T-helper 1 cell treated with Interleukin-12 subunit alpha and Interleukin-12 subunit beta and Interleukin-4 antibody, amounts not matched to agents 30 ng/mL and 1 ng/mL, for 36 hours (primary cell): ENCODE measurements at regions not wholly inside any gene's neighbourhood (a gene's known extent, or its start where the extent isn't known, plus 50 kb on each side); places are given as distances from the start of the nearest gene placed in this dataset.
"Not testable (repeated sequence)": the region's sequence is repeated elsewhere in the genome, so short reads cannot be mapped to it uniquely, and the experiment has no call there.

ENCODE experiments used
- intact Hi-C: fragments of 100-400 bp; cut with micrococcal nuclease; formaldehyde crosslinking; loops from one replicate; pipeline ENCODE4 v1.15.1; 2024

DNA sequence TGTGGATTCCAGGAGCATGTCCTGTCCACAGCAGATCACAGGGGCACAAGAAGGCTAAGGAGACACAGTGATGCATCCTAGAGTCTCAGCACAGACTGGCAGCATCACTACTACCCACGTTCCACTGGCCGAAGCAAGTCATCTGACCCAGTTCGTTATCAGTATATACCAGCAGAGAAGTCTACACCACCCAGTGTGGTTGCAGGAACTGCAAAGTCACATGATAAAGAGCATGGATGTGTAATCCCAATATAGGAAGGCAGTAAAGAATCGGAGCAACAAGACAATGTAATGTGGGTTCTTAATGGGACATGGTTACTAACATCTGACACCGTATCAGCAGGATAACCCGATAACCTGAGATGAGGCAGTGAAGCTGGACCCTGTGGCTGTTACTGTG is 246.6 kb downstream of the RRAGC start:
- intact Hi-C loops: no loop called here

DNA sequence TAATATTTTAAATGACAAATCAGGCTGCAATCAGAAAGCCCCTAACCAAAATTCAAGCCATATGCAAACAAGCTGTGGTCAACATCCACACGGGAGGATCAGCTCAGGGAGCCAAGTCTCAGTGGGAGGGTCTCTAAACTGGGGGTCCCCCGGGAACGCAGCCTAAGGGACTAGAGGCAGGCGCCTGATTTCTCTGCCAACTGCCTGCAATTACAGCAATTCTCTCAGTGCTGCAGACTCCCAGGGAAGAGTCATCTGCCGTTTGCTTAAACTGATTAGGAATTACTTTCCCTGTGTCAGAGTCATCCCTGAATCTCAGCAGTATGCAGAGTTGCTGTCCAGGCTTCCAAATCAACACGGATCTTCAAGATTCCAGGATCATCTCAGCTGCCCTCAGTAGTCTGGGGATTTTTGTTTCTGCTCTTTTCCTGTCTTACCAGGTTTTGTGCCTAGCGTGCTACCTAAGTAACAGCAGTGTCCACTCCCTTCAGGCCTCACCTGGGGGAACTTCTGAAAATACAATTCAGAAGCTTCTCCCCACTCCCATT is 247.8 kb downstream of the RRAGC start:
- intact Hi-C loops: no loop called here

DNA sequence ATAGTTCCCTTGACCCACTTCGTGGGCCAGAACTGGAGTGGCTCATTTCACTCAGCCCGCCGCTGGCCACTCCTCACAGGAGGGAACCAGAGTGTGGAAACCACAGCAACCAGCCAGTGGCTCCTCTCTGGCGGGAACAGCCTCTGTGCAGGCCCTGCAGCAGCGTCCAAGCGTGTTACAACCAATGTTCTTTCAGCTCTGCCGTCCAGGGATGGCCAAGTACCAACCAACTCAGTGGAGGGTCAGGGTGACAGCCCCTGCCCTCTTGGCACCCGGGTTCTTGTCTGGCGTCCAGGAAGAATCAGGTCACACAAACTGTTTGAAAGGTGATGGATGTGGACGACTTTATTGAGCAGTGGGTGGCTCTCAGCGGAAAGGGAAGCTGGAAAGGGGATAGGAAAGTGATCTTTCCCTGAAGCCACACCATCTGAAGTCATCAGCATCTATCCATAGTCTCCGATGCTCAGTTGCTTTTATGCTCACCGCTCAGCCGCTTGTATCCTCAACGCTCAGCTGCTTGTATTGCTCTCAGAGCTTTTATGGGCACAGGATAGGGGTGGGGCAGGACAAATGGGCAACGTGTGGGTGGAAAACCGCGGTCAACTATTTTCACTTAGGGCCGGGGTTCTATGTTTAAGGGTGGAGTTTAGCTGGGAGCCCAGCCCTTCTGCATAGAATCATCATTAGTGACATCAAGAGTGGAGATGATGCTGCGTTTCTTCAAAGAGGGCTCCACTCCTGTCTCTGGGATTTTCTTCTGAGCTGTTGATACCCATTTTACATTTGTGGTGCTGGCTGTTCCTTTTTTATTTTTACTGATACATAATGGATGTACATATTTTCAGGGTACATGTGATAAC is 250.2 kb downstream of the RRAGC start:
- intact Hi-C loops: loop anchor here (5.0 kb wide), 1 partner anchor 228 kb away; no protein-coding TSS in a partner anchor

DNA sequence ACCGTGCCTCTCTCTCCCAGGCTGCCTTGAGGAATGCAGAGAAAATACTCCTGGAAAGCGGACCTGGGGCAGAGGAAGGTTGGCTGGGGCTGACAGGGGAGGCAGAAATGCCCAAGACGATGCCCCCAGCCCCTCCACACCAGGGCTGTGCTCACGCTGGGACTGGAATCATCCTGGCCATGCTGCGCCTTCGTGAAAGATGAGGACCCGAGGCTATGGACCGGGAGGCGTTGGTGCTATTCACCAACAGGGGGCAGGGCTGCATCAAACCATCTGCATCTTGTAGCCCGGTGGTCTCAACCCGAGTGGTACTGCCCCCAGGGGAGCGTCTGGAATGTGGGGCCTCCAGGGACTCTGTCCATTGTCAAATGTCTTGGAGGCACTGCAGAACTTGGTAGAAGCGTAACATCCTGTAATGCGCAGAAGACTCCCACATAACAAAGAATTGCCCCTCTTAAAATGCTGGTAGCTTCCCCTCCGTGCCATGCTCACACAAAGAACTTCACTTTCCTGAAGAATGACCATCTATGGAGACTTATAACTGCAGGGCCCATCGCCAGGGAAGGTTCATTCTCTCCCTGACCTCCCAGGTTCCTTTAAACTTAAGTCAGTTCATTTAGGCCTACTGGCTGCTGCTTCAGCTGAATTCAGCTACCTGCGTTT is 251.2 kb downstream of the RRAGC start:
- intact Hi-C loops: loop anchor here (5.0 kb wide), 1 partner anchor 229 kb away; no protein-coding TSS in a partner anchor

DNA sequence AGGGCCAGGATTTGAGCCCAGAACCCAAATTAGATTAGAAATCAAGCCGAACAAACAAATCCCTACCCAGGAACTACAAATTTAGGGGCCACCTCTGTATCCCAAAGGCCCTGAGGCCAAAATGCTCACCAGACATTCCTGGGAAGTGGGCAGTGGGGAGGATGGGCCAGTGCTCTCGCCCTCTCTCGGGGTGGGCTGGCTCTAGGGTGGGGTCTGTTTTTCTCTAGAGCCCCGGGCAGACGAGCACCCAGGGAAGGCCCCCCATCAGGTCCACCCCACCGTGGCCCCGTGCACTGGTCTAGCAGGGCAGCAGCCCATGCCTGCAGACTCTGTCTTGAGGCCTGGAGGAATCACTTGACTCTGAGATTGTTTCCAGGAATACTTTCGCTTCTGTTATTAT is 252.0 kb downstream of the RRAGC start:
- intact Hi-C loops: loop anchor here (5.0 kb wide), 1 partner anchor 230 kb away; no protein-coding TSS in a partner anchor

DNA sequence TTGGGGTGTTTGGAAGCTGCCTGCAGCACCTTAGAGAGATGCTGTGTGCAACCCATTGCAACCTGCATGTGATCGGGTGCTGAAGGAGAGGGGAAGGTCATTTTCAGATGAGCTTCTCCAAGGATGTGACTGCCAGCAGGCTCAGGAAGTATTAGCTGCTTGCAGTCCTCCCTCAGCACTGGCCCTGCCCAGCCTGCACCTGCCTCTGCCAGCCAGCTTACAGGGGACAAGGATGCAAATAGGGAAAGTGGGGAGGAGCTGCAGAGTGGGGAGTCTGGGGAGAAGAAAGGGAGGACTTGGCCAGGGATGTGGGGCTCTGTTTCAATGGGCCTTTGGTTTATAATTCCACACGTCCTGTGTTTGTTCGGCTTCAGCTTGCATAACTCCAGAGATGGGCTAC is 254.5 kb downstream of the RRAGC start:
- intact Hi-C loops: loop anchor here (5.0 kb wide), 1 partner anchor 232 kb away; no protein-coding TSS in a partner anchor

DNA sequence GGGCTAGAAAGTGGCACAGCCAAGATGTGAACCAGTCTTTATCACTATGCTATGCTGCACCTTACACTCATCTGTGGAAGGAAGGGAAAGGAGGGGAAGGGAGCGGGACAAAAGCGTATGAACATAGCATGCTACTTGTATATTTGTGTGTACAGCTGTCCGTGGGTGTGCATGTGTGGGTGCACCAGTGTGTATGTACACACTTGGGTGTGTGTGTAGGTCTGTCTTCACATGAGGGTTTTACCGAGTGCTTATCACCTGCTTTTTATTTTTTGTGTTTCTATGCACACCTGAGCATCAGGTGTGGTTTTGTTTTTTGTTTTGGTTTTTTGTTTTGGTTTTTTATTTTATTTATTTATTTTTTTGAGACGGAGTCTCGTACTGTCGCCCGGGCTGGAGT is 255.7 kb downstream of the RRAGC start:
- intact Hi-C loops: loop anchor here (5.0 kb wide), 1 partner anchor 213 kb away; no protein-coding TSS in a partner anchor

DNA sequence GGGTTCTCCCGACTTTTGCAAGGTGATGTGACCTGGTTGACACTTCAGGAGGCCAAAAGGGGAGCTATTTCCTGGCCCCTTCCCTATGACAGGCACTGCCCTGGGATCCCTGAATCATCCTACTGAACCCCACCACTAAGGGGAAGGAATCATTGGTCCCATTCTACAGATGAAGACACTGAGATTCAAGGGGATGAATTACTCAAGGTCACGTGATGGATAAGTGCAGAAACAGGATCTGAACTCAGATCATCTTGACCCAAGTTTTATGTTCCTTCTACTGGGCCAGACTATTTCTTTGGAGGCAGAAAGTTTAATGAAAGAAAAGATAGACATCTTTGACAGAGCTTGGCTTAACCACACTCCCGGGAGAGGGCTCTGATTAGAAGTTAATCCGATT is 258.7 kb downstream of the RRAGC start:
- intact Hi-C loops: loop anchor here (5.0 kb wide), 1 partner anchor 216 kb away; no protein-coding TSS in a partner anchor

DNA sequence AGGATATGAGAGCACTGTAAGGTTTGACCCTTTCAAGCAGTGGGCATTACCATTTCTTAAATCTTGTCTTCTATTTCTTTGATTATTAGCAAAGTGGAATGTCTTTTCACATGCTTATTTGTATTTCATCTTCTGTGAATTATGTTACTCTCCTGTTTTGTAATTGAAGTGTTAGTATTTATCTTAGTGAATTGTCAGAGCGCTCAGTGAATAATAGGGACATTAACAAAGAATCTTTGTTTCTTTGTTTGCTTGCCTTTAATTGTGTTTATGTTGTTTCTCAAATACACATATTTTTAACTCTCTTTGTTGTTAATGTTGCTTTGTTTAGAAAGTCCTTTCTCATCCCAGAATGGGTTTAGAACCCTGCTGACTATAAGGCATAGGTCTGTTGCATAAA is 259.3 kb downstream of the RRAGC start:
- intact Hi-C loops: loop anchor here (5.0 kb wide), 1 partner anchor 217 kb away; no protein-coding TSS in a partner anchor

DNA sequence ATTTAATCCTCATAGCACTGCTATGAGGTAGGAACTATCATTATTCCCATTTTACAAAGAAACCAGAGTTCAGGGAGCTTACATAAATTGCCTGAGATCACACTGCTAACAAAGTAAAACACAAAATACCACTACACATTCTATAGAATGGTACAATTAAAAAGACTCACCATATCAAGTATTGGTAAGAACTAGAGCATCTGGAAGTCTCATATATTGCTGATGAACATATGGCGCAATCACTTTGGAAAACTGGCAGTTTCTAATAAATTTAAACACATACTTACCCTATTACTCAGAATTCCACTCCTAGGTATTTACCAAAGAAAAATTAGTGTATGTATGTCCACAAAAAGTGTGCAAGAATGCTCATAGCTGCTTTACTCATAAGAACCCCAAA is 261.5 kb downstream of the RRAGC start:
- intact Hi-C loops: no loop called here

DNA sequence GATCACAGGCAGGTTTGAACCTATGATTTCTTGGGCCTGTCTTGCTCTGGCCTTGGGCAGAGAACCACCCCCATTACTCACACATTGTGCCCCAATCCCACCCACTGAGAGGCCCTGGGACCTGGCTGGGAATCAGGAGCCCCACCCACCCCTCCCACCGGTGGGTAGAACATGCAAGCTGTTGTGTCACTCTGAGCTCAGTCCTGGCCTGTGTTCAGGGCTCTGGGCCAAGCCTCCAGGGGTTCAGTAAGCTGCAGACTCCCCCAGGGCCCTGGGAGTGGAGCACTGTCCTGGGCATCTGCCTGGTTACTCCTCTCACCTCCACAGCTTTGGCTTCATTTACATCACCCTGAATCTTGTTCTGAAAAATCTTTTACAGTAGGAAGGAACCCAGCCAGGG is 270.5 kb downstream of the RRAGC start:
- intact Hi-C loops: loop anchor here (5.0 kb wide), 1 partner anchor 97 kb away; no protein-coding TSS in a partner anchor

DNA sequence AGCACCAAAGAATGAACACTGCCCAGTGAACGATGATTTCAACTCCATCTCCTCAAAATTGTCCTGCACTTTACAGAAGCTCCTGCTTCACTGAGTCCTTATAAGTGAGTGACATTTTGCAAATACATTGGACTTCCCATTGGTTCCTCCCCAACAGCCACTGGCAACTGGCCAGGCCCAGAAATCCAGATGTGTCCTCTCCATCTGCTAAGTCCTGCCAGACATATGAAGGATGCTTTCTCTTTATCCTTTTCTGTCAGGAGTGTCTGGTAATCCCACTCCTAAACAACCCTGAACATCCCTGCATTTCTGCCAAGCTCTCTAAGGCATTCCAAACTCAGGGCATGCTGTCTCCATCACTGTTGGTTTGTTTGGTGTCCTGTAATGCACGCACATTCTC is 271.8 kb downstream of the RRAGC start:
- intact Hi-C loops: loop anchor here (1.0 to 5.0 kb wide), 3 partner anchors 61 to 559 kb away; no protein-coding TSS in a partner anchor

DNA sequence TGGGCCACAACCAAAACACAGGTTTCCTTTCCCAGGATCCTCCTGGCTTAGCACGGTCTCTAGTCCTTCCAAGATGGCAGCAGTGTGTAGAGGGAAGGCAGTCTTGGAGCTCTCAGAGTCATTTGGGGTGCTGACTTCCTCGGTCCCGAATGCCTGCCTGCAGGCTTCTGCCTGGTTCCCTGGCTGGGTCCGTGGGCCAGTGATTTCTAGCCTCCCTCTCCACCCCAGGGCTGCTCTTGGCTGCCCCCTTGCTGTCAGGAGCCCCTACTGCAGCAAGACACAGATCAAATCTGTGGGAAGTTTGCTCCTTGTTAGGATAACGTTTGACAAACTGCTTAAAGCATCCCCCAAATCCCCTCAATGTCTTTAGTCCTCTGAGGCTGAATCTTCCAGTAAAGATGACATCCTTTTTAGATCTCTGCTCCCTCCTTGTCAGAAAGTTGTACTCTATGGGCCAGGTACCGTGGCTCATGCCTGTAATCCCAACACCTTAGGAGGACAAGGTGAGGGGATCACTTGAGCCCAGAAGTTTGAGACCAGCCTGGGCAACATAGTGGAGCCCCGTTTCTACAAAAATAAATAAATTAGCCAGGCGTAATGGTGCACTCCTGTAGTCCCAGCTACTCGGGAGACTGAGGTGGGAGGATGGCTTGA is 272.5 kb downstream of the RRAGC start:
- intact Hi-C loops: loop anchor here (1.0 to 5.0 kb wide), 3 partner anchors 60 to 559 kb away; no protein-coding TSS in a partner anchor

DNA sequence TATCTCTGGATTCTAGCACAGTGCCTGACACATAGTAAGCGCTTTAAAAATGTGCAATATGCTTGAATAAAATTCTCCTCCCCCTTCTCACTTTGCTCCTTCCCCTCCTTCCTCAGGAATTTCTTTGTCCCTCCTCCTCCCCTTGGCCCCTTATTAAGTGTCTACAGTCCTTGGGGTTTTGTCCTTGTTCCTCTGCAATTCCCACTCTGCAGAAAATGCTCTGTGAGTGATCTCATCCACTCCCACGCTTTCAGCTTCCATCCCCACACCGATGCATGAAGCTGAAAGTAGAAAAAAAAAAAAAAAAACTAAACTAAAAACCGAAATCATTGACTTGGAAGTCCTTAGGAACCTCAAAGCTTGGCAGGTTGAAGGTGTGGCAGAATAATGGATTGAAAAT is 273.6 kb downstream of the RRAGC start:
- intact Hi-C loops: loop anchor here (2.0 to 5.0 kb wide), 2 partner anchors 59 to 94 kb away; no protein-coding TSS in a partner anchor

DNA sequence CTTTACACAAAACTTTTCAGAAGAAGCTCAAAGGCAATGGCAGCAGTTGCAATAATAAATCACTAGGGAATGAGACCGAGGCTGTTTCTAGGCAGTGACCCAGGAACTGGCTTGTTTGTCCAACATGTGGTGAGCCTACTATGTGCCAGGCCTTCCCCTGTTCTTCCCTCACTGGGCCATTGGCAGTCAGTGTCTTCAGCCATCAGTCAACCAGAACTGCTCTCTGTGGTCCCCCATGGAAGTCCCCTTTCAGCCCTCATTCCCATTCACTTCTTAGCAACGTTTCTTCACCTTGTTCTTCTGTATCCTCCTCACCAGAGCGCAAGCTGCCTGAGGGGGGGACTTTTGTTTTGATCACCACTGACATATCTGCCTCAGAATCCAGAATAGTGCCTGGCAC is 274.1 kb downstream of the RRAGC start:
- intact Hi-C loops: loop anchor here (5.0 kb wide), 1 partner anchor 93 kb away; no protein-coding TSS in a partner anchor

DNA sequence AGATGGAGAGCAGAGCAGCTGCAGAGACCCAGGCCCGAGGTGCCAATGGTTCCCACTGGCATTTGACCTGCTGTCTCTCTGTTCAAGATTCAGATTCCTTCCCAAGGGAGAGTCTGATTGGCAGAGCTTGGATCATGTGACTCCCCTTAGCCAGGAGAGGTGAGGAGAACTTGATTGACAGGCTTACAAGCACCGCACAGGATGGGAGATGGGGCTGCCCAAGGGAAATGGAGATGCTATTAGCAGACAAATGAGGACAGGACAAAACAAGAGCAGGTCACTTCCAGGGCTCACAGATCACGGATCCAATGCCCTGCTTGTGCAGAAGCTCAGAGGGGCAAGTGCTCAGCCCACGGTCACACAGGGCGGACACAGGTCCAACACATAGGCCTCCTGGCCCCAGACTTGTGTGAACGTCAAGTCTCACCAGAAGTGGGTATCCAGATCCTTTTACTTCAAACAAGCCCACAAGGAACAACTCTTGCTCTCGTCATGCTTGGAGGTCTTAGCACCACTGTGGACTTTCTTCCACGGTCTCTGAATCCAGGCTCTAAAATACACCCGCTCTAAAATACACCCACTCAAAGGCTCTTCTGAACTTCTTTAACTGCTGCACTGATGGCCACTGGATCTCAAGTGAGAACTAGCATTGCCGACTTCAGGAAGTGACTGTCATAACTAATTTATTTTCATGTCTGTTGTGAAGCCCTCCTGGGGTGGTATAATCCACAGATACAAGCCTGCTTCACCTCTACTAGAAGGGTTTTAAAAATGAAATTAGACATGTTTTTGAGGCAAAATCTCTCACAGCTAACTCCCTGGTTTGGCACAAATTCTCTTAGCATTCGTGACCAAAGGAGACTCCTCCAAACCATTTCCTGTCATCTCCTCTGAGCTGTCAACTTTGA is 274.9 kb downstream of the RRAGC start:
- intact Hi-C loops: loop anchor here (5.0 kb wide), 1 partner anchor 92 kb away; no protein-coding TSS in a partner anchor

DNA sequence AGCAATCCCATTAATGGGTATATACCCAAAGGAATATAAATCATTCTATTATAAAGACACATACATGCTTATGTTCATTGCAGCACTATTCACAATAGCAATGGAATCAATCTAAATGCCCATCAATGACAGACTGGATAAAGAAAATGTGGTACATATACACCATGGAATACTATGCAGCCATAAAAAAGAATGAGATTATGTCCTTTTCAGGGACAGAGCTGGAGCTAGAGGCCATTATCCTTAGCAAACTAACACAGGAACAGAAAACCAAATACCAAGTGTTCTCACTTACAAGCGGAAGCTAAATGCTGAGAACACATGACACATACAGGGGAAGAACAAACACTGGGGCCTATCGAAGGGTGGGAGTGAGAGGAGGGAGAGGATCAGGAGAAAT is 276.3 kb downstream of the RRAGC start:
- intact Hi-C loops: not testable (repeated sequence)

DNA sequence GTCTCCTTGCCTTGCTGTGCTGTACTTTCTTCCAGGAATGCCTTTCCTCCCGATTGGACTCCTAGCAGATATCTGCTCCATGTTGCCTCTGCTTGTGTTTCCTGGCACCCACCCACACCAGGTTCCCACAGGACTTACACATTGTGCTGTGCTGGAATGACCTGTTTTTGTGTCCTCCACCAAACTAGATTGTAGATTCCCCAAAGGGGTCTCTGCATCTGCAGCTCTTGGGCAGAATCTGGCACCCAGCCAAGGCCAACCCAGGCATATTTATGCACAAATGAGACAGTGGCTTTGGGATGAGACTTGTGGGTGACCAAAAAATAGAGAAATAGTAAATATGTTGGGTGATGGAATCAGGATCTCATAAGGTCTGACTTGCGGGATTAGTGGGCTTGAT is 278.2 kb downstream of the RRAGC start:
- intact Hi-C loops: no loop called here

DNA sequence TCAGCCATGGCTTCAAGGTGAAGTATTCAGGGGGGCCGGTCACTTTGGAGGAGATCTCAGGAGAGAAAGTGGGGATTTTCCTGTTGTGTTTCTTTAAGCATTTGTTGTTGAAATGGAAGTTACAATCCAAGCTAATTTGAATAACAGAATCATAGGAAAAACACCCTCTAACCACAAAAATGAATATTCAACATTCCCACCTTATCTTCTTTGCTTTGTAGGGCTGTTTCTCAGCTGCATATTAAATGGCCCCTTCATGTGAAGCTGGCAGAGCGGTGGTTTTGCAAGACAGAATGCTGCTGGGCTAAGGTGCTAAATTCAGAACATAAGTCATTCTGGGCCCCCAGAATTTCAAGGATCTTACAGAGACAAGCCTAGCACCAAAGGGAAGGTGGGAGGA is 279.0 kb downstream of the RRAGC start:
- intact Hi-C loops: no loop called here

DNA sequence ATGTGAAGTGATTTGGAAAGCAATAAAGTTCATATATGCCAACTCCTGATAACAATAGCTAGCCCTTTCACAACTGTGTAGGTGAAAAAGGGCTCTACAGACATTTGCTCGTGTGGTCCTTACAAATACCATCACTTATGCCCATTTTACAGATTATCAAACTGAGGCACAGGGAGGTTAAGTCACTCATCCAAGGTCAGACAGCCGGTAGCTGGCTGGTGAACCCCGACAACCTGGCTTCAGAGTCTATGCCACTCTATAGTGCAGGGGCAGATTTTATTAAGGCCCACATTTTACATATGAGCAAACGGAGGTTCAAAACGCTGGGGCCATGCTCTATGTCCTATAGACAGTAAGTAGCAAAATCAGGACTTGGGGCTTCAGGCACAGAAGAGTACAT is 280.5 kb downstream of the RRAGC start:
- intact Hi-C loops: no loop called here
